Thyroid gland (tissue), 4 donors: ENCODE measurements at regions not wholly inside any gene's neighbourhood (a gene's known extent, or its start where the extent isn't known, plus 50 kb on each side); places are given as distances from the start of the nearest gene placed in this dataset.

ENCODE experiments used
- DNase-seq, 2 donors: peaks; one replicate each; pipeline ENCODE4 v3.0.0-alpha.2; 2019
- H3K27ac ChIP-seq, 3 donors: fragments of 200-600 bp; sonication (generic); 1 replicate in 2 of 3; 2 replicates in 1 of 3; pipeline ENCODE4 v1.5.1; 2016 to 2019; ENCODE audit warnings: mild to moderate bottlenecking in 1 of 3, moderate library complexity in 1 of 3
- H3K27me3 ChIP-seq: fragments of 200-600 bp; sonication (generic); one replicate; pipeline ENCODE4 v1.5.1; 2019
- H3K36me3 ChIP-seq, 2 donors: fragments of 200-600 bp; sonication (generic); one replicate each; pipeline ENCODE4 v1.5.1; 2016 to 2019
- H3K4me1 ChIP-seq, 2 donors: fragments of 200-600 bp; sonication (generic); one replicate each; pipeline ENCODE4 v1.5.1; 2017 to 2019
- H3K4me3 ChIP-seq, 3 donors: fragments of 200-600 bp; sonication (generic); replicated peaks in 1 of 3; 1 replicate in 2 of 3; 2 replicates in 1 of 3; pipeline ENCODE4 v1.5.1; 2016; ENCODE audit warnings: mild to moderate bottlenecking in 1 of 3
- H3K9me3 ChIP-seq: fragments of 200-600 bp; sonication (generic); one replicate; pipeline ENCODE4 v1.5.1; 2017
- POLR2A ChIP-seq, 2 donors: fragments of 450-650 bp; IDR thresholded peaks; one replicate each; pipeline ENCODE4 v1.6.1; 2017; ENCODE audit warnings: antibody characterized with exemption in 2 of 2, mild to moderate bottlenecking in 2 of 2, moderate library complexity in 1 of 2
- WGBS, 2 donors: methylation state at CpG; one replicate each; pipeline ENCODE4 v1.1.5; 2017; 5-methylcytosine and 5-hydroxymethylcytosine counted together
- intact Hi-C: fragments of 100-400 bp; cut with DNase I; formaldehyde crosslinking; loops from one replicate; pipeline ENCODE4 v1.15.1; 2023
- TF ChIP-seq, protein P1 (sequence below), 6 experiments: fragments of 200-600 bp in 3 of 6; fragments of 450-650 bp in 3 of 6; sonication (generic) in 3 of 6; IDR thresholded peaks; one replicate each; pipeline ENCODE4 v1.5.1; 2016 to 2019; ENCODE audit warnings: antibody characterized with exemption in 6 of 6, mild to moderate bottlenecking in 2 of 6, inconsistent platforms in 1 of 6, moderate library complexity in 1 of 6

DNA sequence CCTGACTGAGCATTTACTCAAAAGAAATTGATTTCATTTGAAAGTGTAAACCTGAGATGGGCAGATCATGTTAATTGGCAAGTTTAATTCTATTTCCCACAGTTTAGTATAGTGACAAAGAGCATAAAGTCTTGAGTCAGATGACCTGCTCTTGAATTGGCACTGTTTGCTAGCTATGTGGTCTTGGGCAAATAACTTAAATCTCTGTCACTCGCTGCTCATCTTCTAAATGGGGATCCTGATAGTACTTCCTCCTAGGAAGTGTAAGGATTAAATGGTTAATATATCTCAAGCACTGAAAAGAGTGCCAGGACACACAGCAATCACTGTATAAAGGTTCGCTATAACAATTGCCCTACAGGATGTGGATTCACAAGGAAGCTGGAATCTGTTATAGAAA lies 242.8 kb upstream of the JADE1 start:
- no peak overlapping the region for H3K4me3 ChIP-seq
- no peak for TF ChIP-seq POLR2A (IDR thresholded peaks at IDR 0.05)
- TF ChIP-seq, protein P1, sequence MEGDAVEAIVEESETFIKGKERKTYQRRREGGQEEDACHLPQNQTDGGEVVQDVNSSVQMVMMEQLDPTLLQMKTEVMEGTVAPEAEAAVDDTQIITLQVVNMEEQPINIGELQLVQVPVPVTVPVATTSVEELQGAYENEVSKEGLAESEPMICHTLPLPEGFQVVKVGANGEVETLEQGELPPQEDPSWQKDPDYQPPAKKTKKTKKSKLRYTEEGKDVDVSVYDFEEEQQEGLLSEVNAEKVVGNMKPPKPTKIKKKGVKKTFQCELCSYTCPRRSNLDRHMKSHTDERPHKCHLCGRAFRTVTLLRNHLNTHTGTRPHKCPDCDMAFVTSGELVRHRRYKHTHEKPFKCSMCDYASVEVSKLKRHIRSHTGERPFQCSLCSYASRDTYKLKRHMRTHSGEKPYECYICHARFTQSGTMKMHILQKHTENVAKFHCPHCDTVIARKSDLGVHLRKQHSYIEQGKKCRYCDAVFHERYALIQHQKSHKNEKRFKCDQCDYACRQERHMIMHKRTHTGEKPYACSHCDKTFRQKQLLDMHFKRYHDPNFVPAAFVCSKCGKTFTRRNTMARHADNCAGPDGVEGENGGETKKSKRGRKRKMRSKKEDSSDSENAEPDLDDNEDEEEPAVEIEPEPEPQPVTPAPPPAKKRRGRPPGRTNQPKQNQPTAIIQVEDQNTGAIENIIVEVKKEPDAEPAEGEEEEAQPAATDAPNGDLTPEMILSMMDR (IDR thresholded peaks at IDR 0.05) = no peak
- WGBS, 2 donors = 76 to 83% methylated on average over 2 of the region's 2 CpGs
- no peaks in the 10 kb centered on the region for H3K36me3 ChIP-seq
- DNase-seq = no peak
- H3K27ac ChIP-seq = no peak overlapping the region
- intact Hi-C loops = loop anchor here (5.0 to 10.0 kb wide), 2 partner anchors 248 to 301 kb away; no protein-coding TSS in a partner anchor
- no peaks in the 10 kb centered on the region for H3K27me3 ChIP-seq
- H3K9me3 ChIP-seq = no peaks in the 10 kb centered on the region
- H3K4me1 ChIP-seq = peaks cover 15 to 44% of the 10 kb centered on the region in 2 donors

DNA sequence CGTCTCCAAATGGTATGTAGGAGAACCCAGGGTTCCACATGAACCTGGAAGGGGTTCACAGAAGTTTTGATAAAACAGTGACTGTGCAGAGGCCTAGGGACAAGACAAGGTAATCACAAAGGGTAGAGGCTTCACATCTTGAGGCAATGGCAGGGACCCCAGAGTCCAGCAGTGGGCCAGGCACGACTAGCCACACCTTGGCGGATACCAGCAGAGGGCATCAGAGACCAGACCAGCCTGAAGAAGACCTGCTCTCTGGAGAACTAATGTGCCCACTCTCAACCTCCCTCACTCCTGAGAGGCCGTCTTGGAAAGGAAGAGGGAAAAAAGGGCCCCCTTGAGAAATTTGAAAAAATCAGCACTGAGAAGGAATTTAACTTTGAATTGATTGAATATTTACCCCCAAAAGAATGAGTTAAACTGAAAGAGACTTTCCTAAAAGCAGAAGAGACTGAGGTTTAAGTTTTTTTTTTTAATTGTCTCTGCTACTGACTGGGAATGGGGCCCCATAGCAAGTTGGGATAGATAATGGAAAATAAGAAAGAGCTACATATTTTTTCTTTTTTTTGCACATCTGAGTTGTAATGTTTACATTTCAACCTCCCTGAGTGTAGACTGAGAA lies 243.8 kb upstream of the JADE1 start:
- TF ChIP-seq POLR2A (IDR thresholded peaks at IDR 0.05) = no peak
- TF ChIP-seq, protein P1 (IDR thresholded peaks at IDR 0.05) = peak; percentile 25 to 89 (median 74)

DNA sequence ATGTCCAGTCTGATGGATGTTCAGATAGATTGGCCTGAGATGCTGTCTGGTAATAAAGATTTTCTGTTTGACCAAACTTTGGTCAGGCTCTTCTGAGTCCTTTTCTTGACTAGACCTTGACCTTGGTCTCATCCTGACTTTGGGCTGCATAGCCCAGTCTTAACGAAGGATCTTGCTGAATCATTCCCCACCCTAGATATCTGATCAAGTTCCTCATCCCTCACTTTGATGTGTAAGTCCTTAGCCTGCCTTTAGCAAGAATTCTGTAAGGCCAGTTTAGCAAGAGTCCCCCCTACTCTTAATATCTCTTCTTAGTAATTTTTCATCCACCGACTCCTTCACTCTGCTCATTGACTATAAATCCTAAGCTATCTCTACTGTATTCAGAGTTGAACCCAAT lies 244.4 kb upstream of the JADE1 start:
- DNase-seq = no peak
- Histone ChIP-seq H3K36me3 (no peaks in the 10 kb centered on the region), H3K4me3 (no peak overlapping the region), H3K4me1 (peaks cover 21 to 43% of the 10 kb centered on the region in 2 donors), H3K9me3 (no peaks in the 10 kb centered on the region), H3K27me3 (no peaks in the 10 kb centered on the region), H3K27ac (no peak overlapping the region)
- no peak for TF ChIP-seq POLR2A (IDR thresholded peaks at IDR 0.05)
- TF ChIP-seq, protein P1 (IDR thresholded peaks at IDR 0.05) = no peak
- intact Hi-C loops = loop anchor here (5.0 to 10.0 kb wide), 2 partner anchors 250 to 302 kb away; no protein-coding TSS in a partner anchor
- WGBS, 2 donors = 89 to 94% methylated on average over 2 of the region's 2 CpGs

More for the DNA sequence above, 243.8 kb upstream of the JADE1 start:
- peak; percentile 73 to 74 for DNase-seq
- Histone ChIP-seq H3K4me1 (peaks cover 21 to 43% of the 10 kb centered on the region in 2 donors), H3K9me3 (no peaks in the 10 kb centered on the region), H3K36me3 (no peaks in the 10 kb centered on the region), H3K27ac (peak overlapping the region in 1 of 3 donors; percentile 34), H3K4me3 (no peak overlapping the region), H3K27me3 (no peaks in the 10 kb centered on the region)
- intact Hi-C loops = loop anchor here (5.0 to 10.0 kb wide), 2 partner anchors 249 to 302 kb away; no protein-coding TSS in a partner anchor
- 43% methylated on average over 4 of the region's 4 CpGs for WGBS, 2 donors

DNA sequence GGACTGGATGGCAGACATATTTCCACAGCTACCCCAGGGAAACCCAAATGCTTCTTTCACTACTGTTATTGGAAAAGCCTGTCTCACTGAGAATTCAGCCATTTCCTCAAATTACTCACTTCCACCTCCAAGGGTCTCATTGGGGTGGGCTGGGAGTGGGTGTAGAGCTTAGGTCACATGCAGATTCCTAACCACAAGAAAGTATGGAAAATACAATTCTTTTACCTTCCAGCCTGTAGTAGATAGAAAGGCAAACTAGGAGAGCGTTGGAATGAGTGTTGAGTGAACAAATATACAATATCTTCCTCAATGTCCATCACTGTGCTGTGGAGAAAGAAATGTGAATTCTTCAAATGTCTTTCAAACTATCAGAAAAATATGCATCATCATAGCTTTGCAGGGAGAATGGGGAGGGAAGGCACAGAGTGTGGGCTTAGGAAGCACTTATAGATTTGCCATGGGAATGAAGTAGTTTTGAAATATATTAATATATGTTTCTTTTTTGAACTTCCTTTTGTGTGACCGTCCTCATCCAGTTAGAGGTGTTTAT lies 245.3 kb upstream of the JADE1 start:
- H3K4me3 ChIP-seq = no peak overlapping the region
- no peak overlapping the region for H3K27ac ChIP-seq
- no peaks in the 10 kb centered on the region for H3K9me3 ChIP-seq
- WGBS, 2 donors = 92 to 94% methylated on average over 2 of the region's 2 CpGs
- no peak for DNase-seq
- H3K4me1 ChIP-seq = peaks cover 16 to 38% of the 10 kb centered on the region in 2 donors
- no peaks in the 10 kb centered on the region for H3K27me3 ChIP-seq
- intact Hi-C loops = loop anchor here (10.0 kb wide), 1 partner anchor 251 kb away; no protein-coding TSS in a partner anchor
- no peak for TF ChIP-seq POLR2A (IDR thresholded peaks at IDR 0.05)
- TF ChIP-seq, protein P1 (IDR thresholded peaks at IDR 0.05) = no peak
- no peaks in the 10 kb centered on the region for H3K36me3 ChIP-seq
